Skeletal muscle tissue (tissue), 3 donors: ENCODE measurements at regions not wholly inside any gene's neighbourhood (a gene's known extent, or its start where the extent isn't known, plus 50 kb on each side); places are given as distances from the start of the nearest gene placed in this dataset.

Experiments used
- H3K27ac ChIP-seq: one replicate; pipeline ENCODE4 v1.7.0; 2013; ENCODE audit warnings: mild to moderate bottlenecking, low read depth, low read length, inconsistent platforms
- H3K27me3 ChIP-seq, 3 donors: one replicate each; pipeline ENCODE4 v1.7.0; 2013; ENCODE audit warnings: low read length in 3 of 3; ENCODE audit not compliant: control insufficient read depth in 3 of 3, insufficient read depth in 3 of 3
- H3K36me3 ChIP-seq, 3 donors: one replicate each; pipeline ENCODE4 v1.7.0; 2013; ENCODE audit warnings: low read length in 3 of 3; ENCODE audit not compliant: control insufficient read depth in 3 of 3, insufficient read depth in 3 of 3
- H3K4me1 ChIP-seq, 3 donors: one replicate each; pipeline ENCODE4 v1.7.0; 2013; ENCODE audit warnings: low read length in 3 of 3, mild to moderate bottlenecking in 3 of 3; ENCODE audit not compliant: control insufficient read depth in 3 of 3, insufficient read depth in 3 of 3
- H3K4me3 ChIP-seq, 3 donors: one replicate each; pipeline ENCODE4 v1.7.0; 2013; ENCODE audit warnings: low read length in 3 of 3
- H3K9ac ChIP-seq, 3 donors: one replicate each; pipeline ENCODE4 v1.7.0; 2013; ENCODE audit warnings: low read length in 3 of 3, mild to moderate bottlenecking in 3 of 3, moderate library complexity in 2 of 3, low read depth in 1 of 3
- H3K9me3 ChIP-seq, 3 donors: one replicate each; pipeline ENCODE4 v1.7.0; 2013; ENCODE audit warnings: low read length in 3 of 3; ENCODE audit not compliant: control insufficient read depth in 3 of 3
- donor health status: Osteomylitis.

GRCh38 chr5:174872271-174872670 lies 147.9 kb downstream of the MSX2 start:
- Histone ChIP-seq H3K27me3 (peaks cover 0 to 15% (median 6%) of the 10 kb centered on the region in 3 donors), H3K4me1 (no peaks in the 10 kb centered on the region), H3K27ac (no peak overlapping the region), H3K9ac (no peak overlapping the region), H3K4me3 (no peak overlapping the region), H3K9me3 (peaks cover 2 to 3% (median 3%) of the 10 kb centered on the region in 3 donors), H3K36me3 (no peaks in the 10 kb centered on the region)

DNA sequence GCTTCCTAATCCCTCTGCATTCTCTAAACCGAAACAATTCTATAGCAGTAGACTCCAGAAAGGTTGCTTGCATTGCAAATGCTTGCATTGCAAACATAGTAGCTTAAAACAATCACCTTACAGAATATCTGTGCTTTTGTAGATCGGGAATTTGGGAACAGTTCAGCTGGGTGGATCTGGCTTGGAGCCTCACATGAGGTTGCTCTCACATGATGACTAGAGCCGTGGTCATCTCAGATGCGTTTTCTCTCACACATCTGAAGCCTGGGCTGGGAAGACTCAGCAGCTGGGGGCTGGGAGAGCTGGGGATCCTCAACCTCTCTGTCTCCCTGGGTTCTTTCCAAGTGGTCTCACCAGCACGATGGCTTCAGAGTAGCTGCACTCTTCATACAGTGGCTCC lies 127.8 kb downstream of the MSX2 start:
- H3K9me3 ChIP-seq = no peaks in the 10 kb centered on the region
- no peak overlapping the region for H3K4me3 ChIP-seq
- H3K36me3 ChIP-seq = no peaks in the 10 kb centered on the region
- peaks cover 0 to 2% (median 0%) of the 10 kb centered on the region in 3 donors for H3K27me3 ChIP-seq
- H3K9ac ChIP-seq = no peak overlapping the region
- H3K4me1 ChIP-seq = no peaks in the 10 kb centered on the region
- H3K27ac ChIP-seq = no peak overlapping the region

GRCh38 chr5:174850565-174851169 lies 126.3 kb downstream of the MSX2 start:
- Histone ChIP-seq H3K4me1 (no peaks in the 10 kb centered on the region), H3K4me3 (no peak overlapping the region), H3K27ac (no peak overlapping the region), H3K9me3 (no peaks in the 10 kb centered on the region), H3K36me3 (no peaks in the 10 kb centered on the region), H3K27me3 (no peaks in the 10 kb centered on the region), H3K9ac (no peak overlapping the region)

DNA sequence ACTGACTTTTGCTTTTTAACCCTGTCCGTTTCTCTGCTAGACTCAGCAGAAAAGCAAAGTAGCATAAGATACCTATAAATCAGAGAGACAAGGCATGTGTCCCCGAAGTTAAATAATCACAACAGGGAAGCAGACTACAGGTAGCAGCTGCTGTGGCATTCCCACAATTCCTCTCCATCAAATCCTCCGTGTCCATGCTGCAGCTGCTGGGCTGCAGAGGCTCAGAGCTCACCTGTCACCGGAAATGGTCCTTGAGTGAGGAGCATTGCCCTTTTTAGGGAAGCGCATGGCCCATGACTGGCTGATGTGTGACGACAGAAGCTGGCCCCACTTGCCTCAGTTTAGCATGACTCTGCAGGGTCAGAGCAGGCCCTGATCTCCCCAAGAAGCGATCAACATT lies 125.0 kb downstream of the MSX2 start:
- no peaks in the 10 kb centered on the region for H3K9me3 ChIP-seq
- H3K9ac ChIP-seq = no peak overlapping the region
- H3K4me1 ChIP-seq = peaks cover 0 to 5% (median 0%) of the 10 kb centered on the region in 3 donors
- no peak overlapping the region for H3K27ac ChIP-seq
- no peak overlapping the region for H3K4me3 ChIP-seq
- no peaks in the 10 kb centered on the region for H3K36me3 ChIP-seq
- no peaks in the 10 kb centered on the region for H3K27me3 ChIP-seq

GRCh38 chr5:174844971-174845370 lies 120.6 kb downstream of the MSX2 start:
- H3K36me3 ChIP-seq = no peaks in the 10 kb centered on the region
- H3K4me3 ChIP-seq = no peak overlapping the region
- H3K9me3 ChIP-seq = no peaks in the 10 kb centered on the region
- H3K9ac ChIP-seq = no peak overlapping the region
- H3K4me1 ChIP-seq = peaks cover 0 to 8% (median 0%) of the 10 kb centered on the region in 3 donors
- peaks cover 0 to 2% (median 0%) of the 10 kb centered on the region in 3 donors for H3K27me3 ChIP-seq
- H3K27ac ChIP-seq = no peak overlapping the region

GRCh38 chr5:174843263-174844250 lies 119.2 kb downstream of the MSX2 start:
- H3K27ac ChIP-seq = no peak overlapping the region

GRCh38 chr5:174840435-174840834 lies 116.1 kb downstream of the MSX2 start:
- no peaks in the 10 kb centered on the region for H3K9me3 ChIP-seq
- H3K9ac ChIP-seq = no peak overlapping the region
- no peaks in the 10 kb centered on the region for H3K36me3 ChIP-seq
- H3K4me3 ChIP-seq = no peak overlapping the region
- peaks cover 0 to 8% (median 0%) of the 10 kb centered on the region in 3 donors for H3K4me1 ChIP-seq
- peaks cover 0 to 2% (median 0%) of the 10 kb centered on the region in 3 donors for H3K27me3 ChIP-seq
- H3K27ac ChIP-seq = no peak overlapping the region

More at GRCh38 chr5:174843263-174844250, 119.2 kb downstream of the MSX2 start:
- Histone ChIP-seq H3K4me3 (no peak overlapping the region), H3K9ac (no peak overlapping the region), H3K27me3 (peaks cover 0 to 2% (median 0%) of the 10 kb centered on the region in 3 donors), H3K9me3 (no peaks in the 10 kb centered on the region), H3K36me3 (no peaks in the 10 kb centered on the region), H3K4me1 (peaks cover 0 to 8% (median 0%) of the 10 kb centered on the region in 3 donors)

- H3K36me3 ChIP-seq = no peaks in the 10 kb centered on the region
- H3K27ac ChIP-seq = no peak overlapping the region
- no peaks in the 10 kb centered on the region for H3K9me3 ChIP-seq
- no peak overlapping the region for H3K4me3 ChIP-seq
- H3K9ac ChIP-seq = no peak overlapping the region
- peaks cover 0 to 1% (median 0%) of the 10 kb centered on the region in 3 donors for H3K4me1 ChIP-seq
- H3K27me3 ChIP-seq = peaks cover 0 to 2% (median 0%) of the 10 kb centered on the region in 3 donors
These were observed 114.8 kb downstream of the MSX2 start for GRCh38 chr5:174839196-174839595.

DNA sequence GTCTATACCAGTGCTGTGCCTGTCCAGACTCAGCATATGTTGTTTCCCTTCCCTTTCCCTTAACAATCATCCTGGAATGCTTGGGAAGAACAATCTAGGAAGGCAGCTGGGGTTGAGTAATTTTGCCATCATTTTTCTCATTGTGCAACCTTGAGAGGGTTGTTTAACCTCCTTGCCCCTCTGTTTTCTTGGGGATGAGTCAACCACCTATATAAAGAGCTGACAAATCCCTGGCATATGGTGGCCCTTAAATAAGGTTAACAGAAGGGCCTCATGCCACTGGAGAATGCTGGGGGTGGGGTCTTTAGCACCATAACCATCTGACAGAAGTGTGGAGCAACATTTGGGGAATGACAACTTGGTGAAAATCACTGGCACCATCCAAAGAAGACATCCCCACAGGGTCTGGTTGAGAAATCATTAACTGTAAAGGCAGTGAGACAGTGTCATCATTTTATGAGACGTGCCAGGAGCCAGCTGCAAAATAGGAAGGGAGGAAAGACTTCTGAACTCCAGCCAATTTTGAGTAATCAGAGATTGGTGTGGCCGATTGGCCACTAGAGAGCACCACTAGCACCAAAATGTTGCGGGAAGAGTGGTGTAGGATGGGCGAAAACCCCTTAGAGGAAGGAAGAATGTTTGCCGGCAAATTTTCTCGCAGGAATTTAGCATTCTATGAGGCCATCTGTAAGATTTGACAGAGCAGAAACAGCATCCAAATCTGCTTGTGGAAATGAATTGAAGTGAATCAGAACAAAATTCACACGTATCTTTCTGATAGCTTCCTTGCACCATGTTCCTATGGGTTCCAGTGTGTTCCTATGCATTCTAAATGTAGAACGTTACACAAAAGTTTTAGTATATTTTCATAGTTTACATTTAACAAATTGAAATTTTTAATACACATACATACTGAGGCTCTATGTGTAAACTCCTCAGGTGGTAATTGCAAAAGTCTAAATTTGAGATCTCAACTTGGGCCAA lies 113.8 kb downstream of the MSX2 start:
- no peak overlapping the region for H3K9ac ChIP-seq
- peak overlapping the region; percentile 25 for H3K27ac ChIP-seq
- no peaks in the 10 kb centered on the region for H3K4me1 ChIP-seq
- no peaks in the 10 kb centered on the region for H3K27me3 ChIP-seq
- no peak overlapping the region for H3K4me3 ChIP-seq
- H3K9me3 ChIP-seq = no peaks in the 10 kb centered on the region
- no peaks in the 10 kb centered on the region for H3K36me3 ChIP-seq
